ENCODE measurements at regions not wholly inside any gene's neighbourhood (a gene's known extent, or its start where the extent isn't known, plus 50 kb on each side); places are given as distances from the start of the nearest gene placed in this dataset.

GRCh38 chr4:185895351-185895750 lies 83.4 kb upstream of the SORBS2 start:
- DNase-seq = no peak

GRCh38 chr4:185895866-185896265 lies 83.9 kb upstream of the SORBS2 start:
- DNase-seq = no peak

DNA sequence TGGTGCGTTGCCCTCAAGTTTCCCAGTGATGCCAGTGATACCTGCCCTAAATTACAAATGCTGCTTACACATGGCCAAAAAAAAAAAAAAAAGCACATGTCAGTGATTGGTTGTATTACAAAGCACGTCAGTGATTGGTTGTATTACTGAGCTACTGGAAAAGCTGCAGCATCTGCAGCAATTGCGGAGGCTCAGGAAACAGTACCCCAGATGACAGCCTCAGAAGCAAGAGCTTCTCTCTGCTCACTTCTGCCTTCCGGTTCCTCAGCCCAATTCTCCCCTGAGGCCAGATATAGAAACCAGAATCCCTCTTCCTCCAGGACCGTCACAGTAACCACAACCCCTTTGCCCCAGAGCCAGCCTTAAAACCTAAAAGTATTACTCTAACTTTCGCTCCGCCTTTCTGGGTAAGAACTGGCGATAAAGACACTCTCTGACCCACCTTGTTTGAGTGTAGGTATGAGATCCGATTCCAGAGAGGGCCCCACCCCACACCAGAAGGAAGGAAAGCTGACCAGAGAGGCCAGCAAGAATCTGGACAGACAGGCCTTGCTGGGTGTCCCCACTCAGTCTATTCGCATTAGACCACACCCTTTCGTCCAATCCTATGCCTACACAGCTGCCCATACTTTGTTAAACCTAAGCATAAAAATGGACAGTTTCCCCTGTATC lies 85.0 kb upstream of the SORBS2 start:
- no peak for DNase-seq

DNA sequence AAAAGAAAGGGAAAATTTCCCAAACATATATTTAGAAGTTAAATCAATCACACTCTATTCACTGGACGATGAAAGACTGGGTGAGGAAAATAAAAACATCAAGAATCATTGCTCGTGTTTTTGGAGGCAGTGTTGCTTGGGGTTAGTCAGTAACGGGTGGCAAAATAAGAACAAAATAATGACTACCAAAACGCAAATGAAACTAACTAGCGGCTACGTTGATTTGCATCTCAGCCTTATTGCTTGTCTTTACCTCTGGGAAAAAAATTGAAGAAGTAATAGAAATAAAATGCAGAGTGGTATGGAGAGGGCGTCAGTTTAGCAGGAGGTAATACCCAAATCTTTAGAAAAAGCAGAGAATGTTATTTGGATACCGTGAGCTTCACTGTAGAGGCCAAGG lies 86.4 kb upstream of the SORBS2 start:
- DNase-seq = no peak

DNA sequence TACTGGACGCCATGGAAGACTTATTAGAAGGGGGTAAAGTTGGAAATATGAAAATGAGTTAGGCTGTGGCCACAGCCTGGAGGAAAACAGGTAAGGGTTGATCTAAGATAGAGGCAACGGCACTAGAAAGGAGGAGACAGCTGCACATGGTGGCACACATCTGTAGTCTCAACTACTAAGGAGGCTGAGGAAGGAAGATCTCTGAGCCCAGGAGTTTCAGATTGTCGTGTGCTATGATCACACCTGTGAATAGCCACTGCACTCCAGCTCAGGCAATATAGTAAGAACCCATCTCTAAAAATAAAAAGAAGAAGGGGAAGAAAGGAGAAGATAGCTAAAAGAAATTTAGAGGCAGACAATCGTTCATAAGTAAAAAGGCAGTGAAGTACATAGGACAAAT lies 87.8 kb upstream of the SORBS2 start:
- no peak for DNase-seq

DNA sequence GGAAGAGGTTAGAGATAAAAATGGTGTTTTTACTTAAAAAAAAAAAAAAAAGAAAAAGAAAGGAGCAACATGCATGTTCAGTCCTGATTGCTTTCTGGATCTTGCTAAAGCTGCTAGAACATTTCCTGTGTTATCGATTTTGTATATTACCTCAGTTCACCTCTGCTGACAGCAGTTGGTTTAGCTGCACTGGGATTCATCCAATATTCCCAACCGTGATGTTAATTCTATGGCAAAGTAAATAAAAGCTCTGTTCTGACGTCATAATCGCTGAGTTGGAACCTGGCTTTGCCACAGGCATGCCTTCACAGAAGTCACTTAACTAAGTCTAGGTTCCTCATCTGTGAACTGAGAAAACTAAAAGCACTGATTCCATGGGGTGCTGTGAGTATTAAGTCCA lies 90.7 kb upstream of the SORBS2 start:
- DNase-seq = no peak

- no peak for DNase-seq
These were observed 91.2 kb upstream of the SORBS2 start for GRCh38 chr4:185903205-185903604.

GRCh38 chr4:185904381-185904780 lies 92.4 kb upstream of the SORBS2 start:
- DNase-seq = no peak

DNA sequence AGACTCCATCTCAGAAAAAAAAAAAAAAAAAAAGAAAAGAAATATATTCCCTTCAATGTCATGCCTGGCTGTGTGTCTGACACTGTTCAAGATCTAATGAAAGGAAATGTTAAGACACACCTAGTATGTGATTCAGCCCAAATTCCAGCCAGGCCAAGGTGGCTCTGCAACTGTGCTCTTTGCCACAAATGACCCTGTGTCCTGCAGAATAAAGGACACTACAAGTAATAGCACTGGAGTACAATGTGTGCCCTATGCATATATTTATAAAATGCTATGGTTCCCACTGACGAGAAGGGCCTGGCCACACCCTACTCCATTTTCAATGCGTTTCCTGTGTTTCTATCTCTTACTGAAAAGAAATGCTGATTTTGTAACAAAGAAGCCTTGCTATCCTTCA lies 98.0 kb upstream of the SORBS2 start:
- no peak for DNase-seq

GRCh38 chr4:185911556-185912064 lies 99.6 kb upstream of the SORBS2 start:
- DNase-seq = no peak

DNA sequence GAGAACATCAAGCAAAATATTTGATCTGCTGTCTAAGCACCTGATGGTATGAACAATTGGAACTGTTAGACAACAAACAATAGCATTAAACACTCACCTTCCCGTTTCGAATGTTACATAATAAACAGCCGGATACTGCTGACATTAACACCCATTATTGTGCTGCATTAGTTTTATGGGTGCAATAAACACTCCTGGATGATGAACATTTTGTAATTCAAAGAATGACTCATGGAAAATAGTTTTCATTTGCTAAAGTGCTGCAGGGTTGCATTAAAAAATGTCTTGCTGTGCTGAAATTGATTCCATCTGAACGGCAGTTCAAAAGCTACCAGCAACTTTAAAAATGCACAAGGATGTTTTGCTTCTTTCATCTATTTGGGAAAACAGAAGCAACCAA lies 100.8 kb upstream of the SORBS2 start:
- no peak for DNase-seq

DNA sequence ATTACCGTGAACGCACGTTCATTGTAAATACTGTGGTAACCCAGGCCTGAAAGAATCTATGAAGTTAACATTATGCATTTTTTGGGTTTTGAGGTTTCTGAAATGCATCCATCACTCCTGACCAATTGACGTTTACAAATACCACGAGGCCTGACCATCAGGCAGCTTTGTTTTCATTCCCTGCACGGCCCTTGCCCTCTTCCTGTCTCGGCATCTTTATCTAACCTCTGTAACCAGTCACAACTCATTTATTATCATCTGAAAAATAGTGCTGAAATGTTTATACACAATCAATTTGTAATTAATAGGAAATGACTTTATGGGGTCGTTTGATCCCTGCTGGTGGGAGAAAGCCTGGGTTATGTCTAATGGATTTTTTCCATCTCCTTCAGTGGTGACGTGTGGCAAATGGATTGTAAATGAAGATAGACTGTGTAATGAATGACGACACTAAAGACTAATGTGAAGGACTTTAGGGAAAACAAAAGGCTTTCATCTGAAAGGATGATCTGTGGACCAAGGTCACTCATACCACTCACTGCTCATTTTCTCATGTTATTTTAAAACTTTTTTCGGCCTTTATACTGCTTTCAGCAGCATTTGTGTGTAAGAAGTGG lies 102.7 kb upstream of the SORBS2 start:
- no peak for DNase-seq

GRCh38 chr4:185915271-185915670 lies 103.3 kb upstream of the SORBS2 start:
- DNase-seq = no peak

DNA sequence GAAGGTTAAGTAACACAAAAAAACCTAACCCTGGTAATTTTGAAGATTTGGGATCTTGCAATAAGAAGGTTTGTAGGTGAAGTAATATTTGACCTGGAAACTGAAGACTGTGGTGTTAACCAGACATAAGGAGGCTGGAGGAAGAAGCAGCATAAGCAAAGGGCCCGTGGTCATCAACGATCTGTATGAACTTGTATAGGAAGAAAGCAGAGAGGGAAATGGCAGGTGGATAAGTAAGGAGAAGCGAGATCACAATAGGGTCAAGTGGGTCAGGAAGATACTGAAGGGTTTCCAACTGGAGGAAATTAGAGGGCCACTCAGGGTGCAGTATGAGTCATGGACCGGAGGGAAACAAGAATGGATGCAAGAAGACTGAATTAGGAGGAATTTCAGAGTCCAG lies 103.8 kb upstream of the SORBS2 start:
- no peak for DNase-seq

- DNase-seq = no peak
These were observed 104.2 kb upstream of the SORBS2 start for GRCh38 chr4:185916231-185916630.

- no peak for DNase-seq
These were observed 104.7 kb upstream of the SORBS2 start for GRCh38 chr4:185916683-185917082.

GRCh38 chr4:185919107-185919506 lies 107.1 kb upstream of the SORBS2 start:
- DNase-seq = no peak

- no peak for DNase-seq
These were observed 108.2 kb upstream of the SORBS2 start for GRCh38 chr4:185920171-185920570.

DNA sequence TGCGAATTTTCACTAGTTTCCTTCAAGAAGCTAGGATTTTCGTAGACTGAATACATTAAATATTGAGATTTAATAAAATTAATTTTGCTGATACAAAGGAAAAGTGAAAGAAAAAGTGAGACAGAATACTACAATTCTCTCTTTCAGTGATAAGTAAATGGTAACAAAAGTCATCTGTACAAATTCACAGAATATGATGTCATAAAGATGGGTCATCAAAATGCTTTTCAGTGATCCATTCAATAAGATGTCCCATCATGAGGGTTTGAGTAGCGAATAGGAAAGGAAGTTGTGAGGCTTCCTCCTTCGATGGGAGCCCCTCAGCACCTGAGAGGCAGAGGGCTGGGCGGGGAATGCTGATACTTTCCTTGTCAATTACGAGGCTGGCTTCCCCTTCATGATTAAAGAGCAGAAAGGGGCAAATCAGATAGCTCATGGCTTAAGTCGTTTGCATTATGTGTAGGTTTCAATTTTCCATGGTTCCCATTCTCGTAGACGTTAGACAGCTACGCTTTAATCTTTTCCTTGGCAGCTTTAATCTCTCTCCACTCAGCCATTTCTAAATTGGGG lies 108.8 kb upstream of the SORBS2 start:
- DNase-seq = no peak

- DNase-seq = no peak
These were observed 109.9 kb upstream of the SORBS2 start for GRCh38 chr4:185921583-185922555.

- DNase-seq = no peak
These were observed 112.6 kb upstream of the SORBS2 start for GRCh38 chr4:185924458-185925044.

DNA sequence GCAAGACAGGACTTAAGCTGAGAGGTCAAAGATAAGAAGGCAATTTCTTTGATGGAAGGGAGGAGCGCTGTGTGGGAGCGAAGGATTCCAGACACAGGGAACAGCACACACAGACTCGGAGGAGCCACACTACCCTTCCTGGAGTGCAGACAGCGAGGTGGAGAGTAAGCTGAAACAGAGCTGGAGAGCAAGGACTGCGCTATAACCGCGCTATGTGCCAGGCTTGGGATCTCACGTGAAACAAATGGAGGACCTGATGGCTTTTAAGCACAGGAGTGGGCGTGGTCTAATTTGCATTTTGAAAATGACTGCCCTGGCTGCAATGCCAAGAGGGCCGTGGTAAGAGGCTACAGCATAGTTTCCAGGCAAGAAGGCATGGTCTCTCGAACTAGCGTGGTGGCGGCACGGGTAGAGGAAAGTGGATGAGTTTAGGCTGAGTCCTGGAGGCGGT lies 113.9 kb upstream of the SORBS2 start:
- DNase-seq = no peak

DNA sequence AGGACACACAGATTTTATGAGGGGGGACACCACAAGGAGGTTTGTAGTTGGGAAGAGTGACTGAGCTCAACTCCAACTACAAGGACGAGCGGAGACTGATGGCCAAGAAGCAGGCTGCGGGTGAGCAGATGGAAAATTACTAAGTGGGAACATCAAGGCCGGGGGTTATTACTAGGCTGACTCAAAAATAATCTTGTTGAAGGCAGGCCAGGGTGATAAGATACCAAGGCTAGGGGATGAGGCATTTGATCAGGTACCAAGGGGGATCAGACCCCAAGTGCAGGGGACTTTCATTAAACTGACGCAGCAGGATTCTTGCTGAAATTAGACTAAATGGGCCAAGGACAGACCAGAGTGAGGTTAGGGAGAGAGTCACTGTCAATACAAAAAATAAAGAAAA lies 119.4 kb upstream of the SORBS2 start:
- no peak for DNase-seq

Measured in DMS 273 treated with DMSO at 0.1 percent for 48 hours (cell line).